ENCODE measurements at regions not wholly inside any gene's neighbourhood (a gene's known extent, or its start where the extent isn't known, plus 50 kb on each side); places are given as distances from the start of the nearest gene placed in this dataset.

GRCh38 chr19:29292153-29292552 lies 79.2 kb upstream of the UQCRFS1 start:
- TF ChIP-seq POLR2A (IDR thresholded peaks at IDR 0.05) (no peak), CTCF (IDR thresholded peaks at IDR 0.05 in 4 of 5, conservative IDR thresholded peaks at IDR 0.05 in 1 of 5) (no peak)

Measured in gastrocnemius medialis (tissue), 4 donors.